ENCODE measurements at regions not wholly inside any gene's neighbourhood (a gene's known extent, or its start where the extent isn't known, plus 50 kb on each side); places are given as distances from the start of the nearest gene placed in this dataset.

DNA sequence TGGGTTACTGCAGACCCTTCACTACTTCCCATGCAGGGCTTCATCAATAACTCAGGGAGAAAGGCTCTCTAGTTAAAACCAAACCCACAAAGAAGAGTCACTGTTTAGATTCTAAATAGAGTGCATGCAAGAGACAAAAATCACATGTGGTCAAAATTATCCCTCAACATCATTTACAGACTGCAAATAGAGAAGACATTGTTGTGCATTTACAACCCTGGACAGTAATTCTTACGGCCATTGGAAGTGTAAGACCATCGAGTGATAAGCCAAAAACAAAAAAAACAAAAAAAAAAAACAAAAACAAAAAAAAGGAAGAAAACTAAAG, 93.4 kb downstream of the RASSF10 start:
- TF ChIP-seq, protein P1, sequence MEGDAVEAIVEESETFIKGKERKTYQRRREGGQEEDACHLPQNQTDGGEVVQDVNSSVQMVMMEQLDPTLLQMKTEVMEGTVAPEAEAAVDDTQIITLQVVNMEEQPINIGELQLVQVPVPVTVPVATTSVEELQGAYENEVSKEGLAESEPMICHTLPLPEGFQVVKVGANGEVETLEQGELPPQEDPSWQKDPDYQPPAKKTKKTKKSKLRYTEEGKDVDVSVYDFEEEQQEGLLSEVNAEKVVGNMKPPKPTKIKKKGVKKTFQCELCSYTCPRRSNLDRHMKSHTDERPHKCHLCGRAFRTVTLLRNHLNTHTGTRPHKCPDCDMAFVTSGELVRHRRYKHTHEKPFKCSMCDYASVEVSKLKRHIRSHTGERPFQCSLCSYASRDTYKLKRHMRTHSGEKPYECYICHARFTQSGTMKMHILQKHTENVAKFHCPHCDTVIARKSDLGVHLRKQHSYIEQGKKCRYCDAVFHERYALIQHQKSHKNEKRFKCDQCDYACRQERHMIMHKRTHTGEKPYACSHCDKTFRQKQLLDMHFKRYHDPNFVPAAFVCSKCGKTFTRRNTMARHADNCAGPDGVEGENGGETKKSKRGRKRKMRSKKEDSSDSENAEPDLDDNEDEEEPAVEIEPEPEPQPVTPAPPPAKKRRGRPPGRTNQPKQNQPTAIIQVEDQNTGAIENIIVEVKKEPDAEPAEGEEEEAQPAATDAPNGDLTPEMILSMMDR (IDR thresholded peaks at IDR 0.05): no peak
- TF ChIP-seq EZH2 (IDR thresholded peaks at IDR 0.05) (no peak), EZH2phosphoT487 (IDR thresholded peaks at IDR 0.05) (no peak)
